Vagina (tissue), 2 donors: ENCODE measurements at regions not wholly inside any gene's neighbourhood (a gene's known extent, or its start where the extent isn't known, plus 50 kb on each side); places are given as distances from the start of the nearest gene placed in this dataset.

Experiments
- DNase-seq, 2 donors: peaks; one replicate each; pipeline ENCODE4 v3.0.0-alpha.2; 2017; ENCODE audit errors: extremely low spot score in 2 of 2
- H3K27ac ChIP-seq: fragments of 200-600 bp; sonication (generic); one replicate; pipeline ENCODE4 v1.5.1; 2019
- H3K27me3 ChIP-seq: fragments of 200-600 bp; sonication (generic); one replicate; pipeline ENCODE4 v1.5.1; 2019
- H3K36me3 ChIP-seq, 2 donors: fragments of 200-600 bp; sonication (generic); one replicate each; pipeline ENCODE4 v1.5.1; 2017 to 2019
- H3K4me1 ChIP-seq: fragments of 200-600 bp; sonication (generic); one replicate; pipeline ENCODE4 v1.5.1; 2019
- H3K4me3 ChIP-seq, 2 donors: fragments of 200-600 bp; sonication (generic); 1 replicate in 1 of 2; 2 replicates in 1 of 2; pipeline ENCODE4 v1.5.1; 2016 to 2019
- H3K9me3 ChIP-seq: fragments of 200-600 bp; sonication (generic); one replicate; pipeline ENCODE4 v1.5.1; 2019
- CTCF ChIP-seq, 3 experiments: fragments of 450-650 bp in 2 of 3; fragments of 200-600 bp in 1 of 3; sonication (generic) in 1 of 3; IDR thresholded peaks; one replicate each; pipeline ENCODE4 v1.5.1; 2017 to 2019; ENCODE audit warnings: antibody characterized with exemption in 3 of 3, mild to moderate bottlenecking in 2 of 3, moderate library complexity in 2 of 3
- POLR2A ChIP-seq, 2 donors: fragments of 450-650 bp; IDR thresholded peaks; one replicate each; pipeline ENCODE4 v1.6.1; 2017; ENCODE audit warnings: antibody characterized with exemption in 2 of 2, mild to moderate bottlenecking in 2 of 2, moderate library complexity in 2 of 2
- POLR2AphosphoS5 ChIP-seq, 2 donors: sonication (generic); formaldehyde crosslinking; IDR thresholded peaks; one replicate each; pipeline ENCODE4 v1.9.0; 2017; ENCODE audit warnings: antibody characterized with exemption in 2 of 2, mild to moderate bottlenecking in 2 of 2, low read depth in 1 of 2; ENCODE audit not compliant: insufficient read depth in 1 of 2
- intact Hi-C: fragments of 100-400 bp; cut with DNase I; formaldehyde crosslinking; loops from one replicate; pipeline ENCODE4 v1.15.1; 2023

DNA sequence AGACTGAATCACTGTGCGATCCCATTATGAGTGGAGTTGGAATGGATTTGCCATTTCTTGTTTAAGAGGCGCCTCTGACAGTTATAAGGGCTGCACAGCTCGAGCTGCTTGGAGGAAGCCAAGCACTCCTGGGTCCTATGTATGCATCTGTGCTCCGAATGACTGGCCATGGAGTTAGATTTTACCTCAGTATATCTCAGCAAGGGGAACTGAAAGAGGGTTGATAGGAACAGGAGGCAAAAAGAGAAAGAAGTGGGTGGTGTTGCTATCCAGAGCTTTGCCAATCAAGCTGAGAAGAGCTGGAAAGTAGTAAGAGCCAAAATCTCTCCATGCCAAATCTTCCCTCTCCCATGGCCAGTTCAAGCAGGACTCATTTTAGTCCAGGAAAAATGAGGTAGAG is 632.0 kb upstream of the KIRREL3 start:
- Histone ChIP-seq H3K27me3 (no peaks in the 10 kb centered on the region), H3K27ac (no peak overlapping the region), H3K36me3 (no peaks in the 10 kb centered on the region), H3K4me3 (no peak overlapping the region), H3K9me3 (no peaks in the 10 kb centered on the region), H3K4me1 (no peaks in the 10 kb centered on the region)
- intact Hi-C loops, result no loop called here
- DNase-seq, result no peak
- TF ChIP-seq POLR2AphosphoS5 (IDR thresholded peaks at IDR 0.05; ENCODE audit: insufficient read depth in 1 of 2, low read depth in 1 of 2) (no peak), CTCF (IDR thresholded peaks at IDR 0.05) (no peak), POLR2A (IDR thresholded peaks at IDR 0.05) (no peak)

DNA sequence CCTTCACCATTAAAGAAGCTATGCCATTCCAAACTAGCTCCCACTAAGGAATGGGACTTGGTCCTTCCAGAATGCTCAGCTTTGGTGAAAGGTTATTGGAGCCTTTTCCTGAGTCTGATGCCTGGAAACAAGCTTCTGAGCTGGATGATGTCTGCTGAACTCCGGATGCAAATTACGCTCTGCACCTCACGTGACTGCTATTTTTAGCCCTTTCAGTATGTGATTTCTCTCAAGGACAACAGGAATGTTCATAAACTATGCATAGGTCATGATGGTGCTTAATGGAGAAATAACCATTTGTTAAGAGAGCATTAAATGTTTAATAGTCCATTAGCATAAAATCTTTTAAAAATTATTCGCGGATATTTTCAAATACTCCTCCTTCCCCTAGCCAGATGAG is 631.4 kb upstream of the KIRREL3 start:
- H3K27me3 ChIP-seq, result no peaks in the 10 kb centered on the region
- TF ChIP-seq POLR2AphosphoS5 (IDR thresholded peaks at IDR 0.05; ENCODE audit: insufficient read depth in 1 of 2, low read depth in 1 of 2) (no peak), CTCF (IDR thresholded peaks at IDR 0.05) (no peak), POLR2A (IDR thresholded peaks at IDR 0.05) (no peak)
- H3K9me3 ChIP-seq, result no peaks in the 10 kb centered on the region
- no peaks in the 10 kb centered on the region for H3K4me1 ChIP-seq
- H3K36me3 ChIP-seq, result no peaks in the 10 kb centered on the region
- intact Hi-C loops, result no loop called here
- no peak overlapping the region for H3K4me3 ChIP-seq
- no peak for DNase-seq
- H3K27ac ChIP-seq, result no peak overlapping the region

DNA sequence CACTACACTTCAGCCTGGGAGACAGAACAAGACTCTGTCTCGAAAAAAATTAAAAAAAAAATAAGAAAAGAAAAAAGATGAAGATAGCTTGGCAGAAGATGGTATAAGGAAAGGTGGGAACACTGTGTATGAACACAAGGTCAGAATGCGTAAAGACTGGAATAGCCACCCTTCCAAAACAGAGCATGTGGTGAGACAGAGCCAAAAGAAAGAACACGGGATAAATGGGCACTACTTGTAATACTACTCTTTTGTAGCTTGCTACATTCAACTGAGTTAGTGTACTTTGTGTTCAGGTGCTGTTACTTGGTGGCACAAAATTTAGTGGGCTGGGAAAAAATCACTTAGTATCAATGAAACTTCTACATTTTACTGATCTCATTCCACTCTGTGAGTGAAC is 628.6 kb upstream of the KIRREL3 start:
- Histone ChIP-seq H3K36me3 (no peaks in the 10 kb centered on the region), H3K4me3 (no peak overlapping the region), H3K4me1 (no peaks in the 10 kb centered on the region), H3K27me3 (no peaks in the 10 kb centered on the region), H3K27ac (no peak overlapping the region), H3K9me3 (no peaks in the 10 kb centered on the region)
- intact Hi-C loops, result no loop called here
- no peak for TF ChIP-seq POLR2A (IDR thresholded peaks at IDR 0.05)
- TF ChIP-seq CTCF (IDR thresholded peaks at IDR 0.05), result no peak
- no peak for TF ChIP-seq POLR2AphosphoS5 (IDR thresholded peaks at IDR 0.05; ENCODE audit: insufficient read depth in 1 of 2, low read depth in 1 of 2)
- no peak for DNase-seq

DNA sequence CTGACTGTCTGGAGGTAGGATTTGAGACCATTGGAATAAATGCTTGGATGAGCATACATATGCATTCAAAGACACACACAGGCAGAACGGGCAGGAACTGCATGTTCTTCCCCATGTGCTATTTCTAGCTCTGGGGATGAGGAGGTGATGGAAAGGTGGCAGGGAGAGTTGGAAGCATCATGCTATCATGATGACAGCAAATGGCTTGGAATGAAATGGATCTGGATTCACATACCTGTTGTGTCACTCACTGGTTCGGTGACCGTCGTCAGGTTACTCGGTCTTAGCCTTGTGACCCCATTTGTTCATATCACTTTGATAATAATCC is 627.9 kb upstream of the KIRREL3 start:
- Histone ChIP-seq H3K27me3 (no peaks in the 10 kb centered on the region), H3K27ac (no peak overlapping the region), H3K4me1 (no peaks in the 10 kb centered on the region), H3K4me3 (no peak overlapping the region), H3K9me3 (no peaks in the 10 kb centered on the region), H3K36me3 (no peaks in the 10 kb centered on the region)
- intact Hi-C loops, result no loop called here
- DNase-seq, result no peak
- TF ChIP-seq POLR2A (IDR thresholded peaks at IDR 0.05) (no peak), CTCF (IDR thresholded peaks at IDR 0.05) (no peak), POLR2AphosphoS5 (IDR thresholded peaks at IDR 0.05; ENCODE audit: insufficient read depth in 1 of 2, low read depth in 1 of 2) (no peak)

- no peak overlapping the region for H3K27ac ChIP-seq
- DNase-seq, result no peak
- H3K27me3 ChIP-seq, result no peaks in the 10 kb centered on the region
- no peak overlapping the region for H3K4me3 ChIP-seq
- H3K9me3 ChIP-seq, result no peaks in the 10 kb centered on the region
- H3K36me3 ChIP-seq, result no peaks in the 10 kb centered on the region
- H3K4me1 ChIP-seq, result no peaks in the 10 kb centered on the region
- intact Hi-C loops, result no loop called here
- no peak for TF ChIP-seq POLR2AphosphoS5 (IDR thresholded peaks at IDR 0.05; ENCODE audit: insufficient read depth in 1 of 2, low read depth in 1 of 2)
- TF ChIP-seq POLR2A (IDR thresholded peaks at IDR 0.05), result no peak
- TF ChIP-seq CTCF (IDR thresholded peaks at IDR 0.05), result no peak
Observed at GRCh38 chr11:127627629-127628457, 627.3 kb upstream of the KIRREL3 start.
